ENCODE measurements at regions not wholly inside any gene's neighbourhood (a gene's known extent, or its start where the extent isn't known, plus 50 kb on each side); places are given as distances from the start of the nearest gene placed in this dataset.

GRCh38 chrX:26445288-26445687, 229.3 kb downstream of the MAGEB5 start:
- TF ChIP-seq CTCF (IDR thresholded peaks at IDR 0.05) (no peak), ZFX (IDR thresholded peaks at IDR 0.05; ENCODE audit: borderline replicate concordance) (no peak)
